CD4-positive, alpha-beta T cell (primary cell): ENCODE measurements at regions not wholly inside any gene's neighbourhood (a gene's known extent, or its start where the extent isn't known, plus 50 kb on each side); places are given as distances from the start of the nearest gene placed in this dataset.
"Not testable (repeated sequence)": the region's sequence is repeated elsewhere in the genome, so short reads cannot be mapped to it uniquely, and the experiment has no call there.

Source experiments
- ATAC-seq: fragments of 200-7000 bp; cut with Tn5 transposase; one replicate; pipeline ENCODE4 v1.10.0; 2022; ENCODE audit warnings: mild to moderate bottlenecking; ENCODE audit not compliant: poor library complexity
- CTCF ChIA-PET: fragments of 350-600 bp; sonication (Branson Sonifier 250); formaldehyde crosslinking; loops from one replicate; lab custom pipeline; 2021; ENCODE audit warnings: antibody characterized with exemption, inconsistent platforms; lab: Charles Lee
- POLR2A ChIA-PET: fragments of 350-600 bp; sonication (Branson Sonifier 250); formaldehyde crosslinking; loops from one replicate; lab custom pipeline; 2021; ENCODE audit warnings: antibody characterized with exemption, inconsistent platforms; lab: Charles Lee
- DNase-seq, 14 experiments: peaks; one replicate each; pipeline ENCODE4 v3.0.0-alpha.2; 2013 to 2020; ENCODE audit warnings: mixed read lengths in 2 of 14
- H3K27ac ChIP-seq, 2 donors: one replicate each; pipeline versions ENCODE4 v1.5.1 to v1.7.0; 2013; ENCODE audit warnings: low read length in 2 of 2, low read depth in 1 of 2, mild to moderate bottlenecking in 1 of 2
- H3K27me3 ChIP-seq, 2 experiments: 1 replicate in 1 of 2; 2 replicates in 1 of 2; pipeline versions ENCODE4 v1.6.1 to v1.7.0; 2013; ENCODE audit warnings: low read length in 2 of 2, control low read depth in 1 of 2, mild to moderate bottlenecking in 1 of 2, moderate library complexity in 1 of 2; ENCODE audit not compliant: insufficient read depth in 2 of 2, control insufficient read depth in 1 of 2
- H3K36me3 ChIP-seq: one replicate; pipeline ENCODE4 v1.6.1; 2013; ENCODE audit warnings: low read length, control low read depth; ENCODE audit not compliant: insufficient read depth
- H3K4me1 ChIP-seq: one replicate; pipeline ENCODE4 v1.6.1; 2013; ENCODE audit warnings: low read length, control low read depth; ENCODE audit not compliant: insufficient read depth
- H3K4me3 ChIP-seq: one replicate; pipeline ENCODE4 v1.5.1; 2013; ENCODE audit warnings: mild to moderate bottlenecking, low read length, moderate library complexity
- H3K9me3 ChIP-seq, 2 experiments: 1 replicate in 1 of 2; 2 replicates in 1 of 2; pipeline versions ENCODE4 v1.6.1 to v1.7.0; 2013; ENCODE audit warnings: low read length in 2 of 2, mild to moderate bottlenecking in 2 of 2, control low read depth in 1 of 2, moderate library complexity in 1 of 2; ENCODE audit not compliant: control insufficient read depth in 1 of 2, insufficient read depth in 1 of 2
- H3K27ac Mint-ChIP-seq: one replicate; pipeline ENCODE4 v1.8.0; 2020; ENCODE audit warnings: mixed read lengths
- H3K27me3 Mint-ChIP-seq: one replicate; pipeline ENCODE4 v1.8.0; 2021; ENCODE audit warnings: mixed read lengths
- H3K36me3 Mint-ChIP-seq: one replicate; pipeline ENCODE4 v1.8.0; 2021; ENCODE audit warnings: low read depth, mixed read lengths
- H3K4me1 Mint-ChIP-seq: one replicate; pipeline ENCODE4 v1.8.0; 2021; ENCODE audit warnings: low read depth, mixed read lengths
- H3K4me3 Mint-ChIP-seq: one replicate; pipeline ENCODE4 v1.8.0; 2020; ENCODE audit warnings: mild to moderate bottlenecking, mixed read lengths
- H3K9me3 Mint-ChIP-seq: one replicate; pipeline ENCODE4 v1.8.0; 2020; ENCODE audit warnings: mixed read lengths
- intact Hi-C, 2 experiments: fragments of 100-400 bp; cut with DNase I in 1 of 2; cut with micrococcal nuclease in 1 of 2; formaldehyde crosslinking; loops; one replicate each; pipeline versions ENCODE4 v1.15.1 to v1.9.0; 2023 to 2025; cut with DNase I, micrococcal nuclease
- TF ChIP-seq, protein P1 (sequence below): fragments of 200-600 bp; IDR thresholded peaks from one replicate; pipeline ENCODE4 v1.8.0; 2022; ENCODE audit warnings: antibody characterized with exemption, mild to moderate bottlenecking

DNA sequence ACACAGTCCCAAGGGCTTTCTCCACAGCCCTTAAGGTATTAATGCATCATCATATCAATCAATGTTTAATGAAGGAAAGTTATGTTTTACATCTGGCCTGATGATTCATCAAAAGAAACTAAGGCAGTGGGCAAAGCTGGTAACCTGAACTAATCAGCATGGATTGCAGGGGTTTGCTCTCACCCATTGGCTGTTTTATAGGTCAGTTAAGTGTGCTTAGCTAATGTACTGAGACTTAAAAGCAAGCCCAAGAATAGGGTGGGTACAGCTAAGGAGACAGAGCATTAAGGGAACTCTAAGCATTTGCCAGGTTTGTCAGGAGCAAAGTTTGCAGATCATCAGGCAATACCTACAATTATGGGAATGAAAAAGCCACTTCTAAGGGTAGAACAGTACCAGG is 1247.6 kb downstream of the CDH8 start:
- no peak overlapping the region for H3K4me3 Mint-ChIP-seq
- Histone ChIP-seq H3K4me3 (no peak overlapping the region), H3K27ac (no peak overlapping the region), H3K36me3 (no peaks in the 10 kb centered on the region), H3K27me3 (no peaks in the 10 kb centered on the region), H3K4me1 (no peaks in the 10 kb centered on the region), H3K9me3 (no peaks in the 10 kb centered on the region)
- no peak overlapping the region for H3K27ac Mint-ChIP-seq
- no peaks in the 10 kb centered on the region for H3K36me3 Mint-ChIP-seq
- H3K9me3 Mint-ChIP-seq: peaks cover 18% of the 10 kb centered on the region
- H3K4me1 Mint-ChIP-seq: no peaks in the 10 kb centered on the region
- ATAC-seq (no peak), DNase-seq (no peak)
- TF ChIP-seq, protein P1, sequence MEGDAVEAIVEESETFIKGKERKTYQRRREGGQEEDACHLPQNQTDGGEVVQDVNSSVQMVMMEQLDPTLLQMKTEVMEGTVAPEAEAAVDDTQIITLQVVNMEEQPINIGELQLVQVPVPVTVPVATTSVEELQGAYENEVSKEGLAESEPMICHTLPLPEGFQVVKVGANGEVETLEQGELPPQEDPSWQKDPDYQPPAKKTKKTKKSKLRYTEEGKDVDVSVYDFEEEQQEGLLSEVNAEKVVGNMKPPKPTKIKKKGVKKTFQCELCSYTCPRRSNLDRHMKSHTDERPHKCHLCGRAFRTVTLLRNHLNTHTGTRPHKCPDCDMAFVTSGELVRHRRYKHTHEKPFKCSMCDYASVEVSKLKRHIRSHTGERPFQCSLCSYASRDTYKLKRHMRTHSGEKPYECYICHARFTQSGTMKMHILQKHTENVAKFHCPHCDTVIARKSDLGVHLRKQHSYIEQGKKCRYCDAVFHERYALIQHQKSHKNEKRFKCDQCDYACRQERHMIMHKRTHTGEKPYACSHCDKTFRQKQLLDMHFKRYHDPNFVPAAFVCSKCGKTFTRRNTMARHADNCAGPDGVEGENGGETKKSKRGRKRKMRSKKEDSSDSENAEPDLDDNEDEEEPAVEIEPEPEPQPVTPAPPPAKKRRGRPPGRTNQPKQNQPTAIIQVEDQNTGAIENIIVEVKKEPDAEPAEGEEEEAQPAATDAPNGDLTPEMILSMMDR: no peak
- POLR2A ChIA-PET: no interaction called here
- intact Hi-C loops: no loop called here
- H3K27me3 Mint-ChIP-seq: no peaks in the 10 kb centered on the region
- CTCF ChIA-PET: no interaction called here

- POLR2A ChIA-PET: no interaction called here
These were observed 1260.0 kb downstream of the CDH8 start for GRCh38 chr16:60776281-60776680.

GRCh38 chr16:60771138-60771537 is 1265.1 kb downstream of the CDH8 start:
- Mint-ChIP-seq H3K9me3 (peaks cover 18% of the 10 kb centered on the region), H3K4me1 (no peaks in the 10 kb centered on the region)
- H3K9me3 ChIP-seq: peaks cover 8 to 12% of the 10 kb centered on the region in 2 experiments

More at GRCh38 chr16:60776281-60776680, 1260.0 kb downstream of the CDH8 start:
- peaks cover 18% of the 10 kb centered on the region for H3K9me3 Mint-ChIP-seq
- intact Hi-C loops: no loop called here
- DNase-seq: no peak
- no peaks in the 10 kb centered on the region for H3K36me3 ChIP-seq
- H3K27me3 ChIP-seq: no peaks in the 10 kb centered on the region
- no peak overlapping the region for H3K4me3 ChIP-seq
- peaks cover 12 to 13% of the 10 kb centered on the region in 2 experiments for H3K9me3 ChIP-seq
- no peaks in the 10 kb centered on the region for H3K27me3 Mint-ChIP-seq
- CTCF ChIA-PET: no interaction called here
- TF ChIP-seq, protein P1: no peak
- no peak overlapping the region for H3K4me3 Mint-ChIP-seq
- no peak for ATAC-seq
- H3K4me1 ChIP-seq: no peaks in the 10 kb centered on the region
- no peak overlapping the region for H3K27ac ChIP-seq
- H3K4me1 Mint-ChIP-seq: no peaks in the 10 kb centered on the region
- no peaks in the 10 kb centered on the region for H3K36me3 Mint-ChIP-seq
- H3K27ac Mint-ChIP-seq: no peak overlapping the region

DNA sequence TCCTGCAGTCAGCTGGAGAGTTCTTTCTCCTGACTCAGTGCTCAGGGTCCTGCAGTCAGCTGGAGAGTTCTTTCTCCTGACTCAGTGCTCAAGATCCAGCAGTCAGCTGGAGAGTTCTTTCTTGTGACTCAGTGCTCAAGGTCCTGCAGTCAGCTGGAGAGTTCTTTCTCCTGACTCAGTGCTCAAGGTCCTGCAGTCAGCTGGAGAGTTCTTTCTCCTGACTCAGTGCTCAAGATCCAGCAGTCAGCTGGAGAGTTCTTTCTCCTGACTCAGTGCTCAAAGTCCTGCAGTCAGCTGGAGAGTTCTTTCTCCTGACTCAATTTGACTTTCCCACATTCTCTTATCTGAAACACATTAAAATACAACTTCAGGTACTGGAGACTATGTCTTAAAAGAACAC is 1265.9 kb downstream of the CDH8 start:
- H3K27ac Mint-ChIP-seq, intact Hi-C loops, H3K27me3 Mint-ChIP-seq, H3K27ac ChIP-seq, H3K4me3 Mint-ChIP-seq, H3K36me3 ChIP-seq, DNase-seq, H3K4me1 ChIP-seq, ATAC-seq, H3K36me3 Mint-ChIP-seq, H3K27me3 ChIP-seq, H3K4me1 Mint-ChIP-seq, POLR2A ChIA-PET, CTCF ChIA-PET, H3K4me3 ChIP-seq: not testable (repeated sequence)
- peaks cover 11 to 12% of the 10 kb centered on the region in 2 experiments for H3K9me3 ChIP-seq
- H3K9me3 Mint-ChIP-seq: peaks cover 21% of the 10 kb centered on the region

More at GRCh38 chr16:60771138-60771537, 1265.1 kb downstream of the CDH8 start:
- H3K36me3 Mint-ChIP-seq: no peaks in the 10 kb centered on the region
- Histone ChIP-seq H3K27me3 (no peaks in the 10 kb centered on the region), H3K27ac (no peak overlapping the region), H3K36me3 (no peaks in the 10 kb centered on the region), H3K4me3 (no peak overlapping the region), H3K4me1 (no peaks in the 10 kb centered on the region)
- no peaks in the 10 kb centered on the region for H3K27me3 Mint-ChIP-seq
- ChIA-PET CTCF (no interaction called here), POLR2A (no interaction called here)
- TF ChIP-seq, protein P1: no peak
- DNase-seq: no peak
- intact Hi-C loops: no loop called here
- no peak overlapping the region for H3K27ac Mint-ChIP-seq
- H3K4me3 Mint-ChIP-seq: no peak overlapping the region
- ATAC-seq: no peak
